ENCODE measurements at regions not wholly inside any gene's neighbourhood (a gene's known extent, or its start where the extent isn't known, plus 50 kb on each side); places are given as distances from the start of the nearest gene placed in this dataset.

DNA sequence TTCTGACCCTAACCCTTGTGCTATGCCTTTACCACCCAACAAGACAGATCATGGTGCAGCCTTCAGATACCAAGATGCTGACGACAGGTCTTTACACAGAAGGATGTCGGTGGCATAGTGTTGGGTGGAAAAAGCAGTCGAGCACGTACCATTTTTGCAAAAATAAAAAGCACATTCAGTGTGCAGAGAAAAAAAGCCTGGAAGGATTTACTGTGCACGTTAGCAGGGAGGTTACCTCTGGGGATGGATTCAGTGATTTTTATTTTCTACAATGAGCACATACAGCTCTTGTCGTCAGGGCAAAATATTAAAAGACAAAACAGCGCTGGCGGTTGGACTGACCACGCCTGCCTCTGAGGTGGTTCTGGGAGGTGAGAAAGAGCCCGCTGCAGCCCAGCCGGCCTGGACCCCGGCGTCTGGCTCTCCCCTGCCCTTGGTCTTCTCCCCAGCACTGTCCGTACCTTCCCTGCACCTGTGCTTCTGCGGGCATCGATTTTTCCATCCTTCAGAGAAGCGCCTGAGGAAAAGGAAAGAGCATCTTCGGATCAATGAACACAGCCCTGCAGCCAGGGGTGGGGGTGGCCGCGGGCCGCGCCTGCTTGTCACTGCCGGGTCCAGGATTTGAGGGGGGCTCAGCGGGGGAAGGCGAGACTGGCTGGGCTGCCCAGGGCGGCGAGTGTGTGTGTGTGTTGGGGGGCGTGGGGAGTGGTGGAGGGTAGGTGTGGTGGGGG, 200.0 kb upstream of the IER5L start:
- H3K27me3 ChIP-seq (replicated peaks; ENCODE audit: control insufficient read depth, insufficient read depth, low read length, poor library complexity, severe bottlenecking) = no peaks in the 10 kb centered on the region
- H3K4me1 ChIP-seq (ENCODE audit: control insufficient read depth, insufficient read depth, low read length, poor library complexity, severe bottlenecking) = peaks cover 4% of the 10 kb centered on the region
- no peaks in the 10 kb centered on the region for H3K9me3 ChIP-seq (ENCODE audit: control insufficient read depth, low read length)
- no peak overlapping the region for H3K4me3 ChIP-seq (ENCODE audit: insufficient read depth, low read depth, low read length, poor library complexity, severe bottlenecking)
- H3K36me3 ChIP-seq (ENCODE audit: control insufficient read depth, insufficient read depth, low read length) = no peaks in the 10 kb centered on the region
- no peak overlapping the region for H3K27ac ChIP-seq (ENCODE audit: insufficient read depth, low read length, poor library complexity, severe bottlenecking)
- DNase-seq = no peak

DNA sequence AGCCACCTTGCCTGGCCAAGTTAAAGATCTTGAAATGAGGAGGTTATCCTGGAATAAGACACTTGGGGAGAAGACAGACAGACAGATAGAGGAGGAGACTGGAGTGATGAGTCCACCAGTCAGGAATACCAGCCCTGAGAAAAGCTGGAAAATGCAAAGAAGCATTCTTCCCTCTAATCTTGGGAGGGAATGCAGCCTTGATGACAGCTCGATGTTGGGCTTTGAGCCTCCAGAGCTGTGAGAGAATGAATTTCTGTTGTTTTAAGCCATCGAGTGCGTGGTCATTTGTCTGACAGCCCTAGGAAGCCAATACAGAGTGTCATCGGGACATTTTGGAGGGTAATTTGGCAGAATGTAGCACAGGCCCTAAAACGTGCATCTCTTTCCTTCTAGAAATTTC, 199.1 kb upstream of the IER5L start:
- Histone ChIP-seq H3K4me1 (ENCODE audit: control insufficient read depth, insufficient read depth, low read length, poor library complexity, severe bottlenecking) (no peaks in the 10 kb centered on the region), H3K4me3 (ENCODE audit: insufficient read depth, low read depth, low read length, poor library complexity, severe bottlenecking) (no peak overlapping the region), H3K36me3 (ENCODE audit: control insufficient read depth, insufficient read depth, low read length) (no peaks in the 10 kb centered on the region), H3K27me3 (replicated peaks; ENCODE audit: control insufficient read depth, insufficient read depth, low read length, poor library complexity, severe bottlenecking) (no peaks in the 10 kb centered on the region), H3K27ac (ENCODE audit: insufficient read depth, low read length, poor library complexity, severe bottlenecking) (no peak overlapping the region), H3K9me3 (ENCODE audit: control insufficient read depth, low read length) (no peaks in the 10 kb centered on the region)
- no peak for DNase-seq

DNA sequence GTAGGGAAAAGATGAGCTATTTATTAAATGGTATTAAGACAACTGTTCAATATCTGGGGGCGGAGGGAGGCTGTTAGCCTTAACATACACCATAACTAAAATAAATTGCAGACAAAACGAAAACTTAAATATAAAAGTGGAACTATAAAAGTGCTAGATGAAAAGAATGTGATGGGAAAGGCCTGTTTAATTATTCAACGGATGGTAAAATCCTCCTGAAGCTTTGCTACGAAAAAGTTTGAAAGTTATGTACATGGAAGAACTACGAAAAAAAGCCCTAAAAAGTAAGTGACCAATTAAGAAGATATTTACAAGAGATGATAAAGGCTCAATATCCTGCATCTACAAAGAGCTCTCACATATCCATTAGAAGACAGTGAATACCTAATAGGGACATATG, 197.8 kb upstream of the IER5L start:
- no peak overlapping the region for H3K27ac ChIP-seq (ENCODE audit: insufficient read depth, low read length, poor library complexity, severe bottlenecking)
- no peaks in the 10 kb centered on the region for H3K4me1 ChIP-seq (ENCODE audit: control insufficient read depth, insufficient read depth, low read length, poor library complexity, severe bottlenecking)
- H3K9me3 ChIP-seq (ENCODE audit: control insufficient read depth, low read length) = no peaks in the 10 kb centered on the region
- no peaks in the 10 kb centered on the region for H3K27me3 ChIP-seq (replicated peaks; ENCODE audit: control insufficient read depth, insufficient read depth, low read length, poor library complexity, severe bottlenecking)
- no peak for DNase-seq
- no peaks in the 10 kb centered on the region for H3K36me3 ChIP-seq (ENCODE audit: control insufficient read depth, insufficient read depth, low read length)
- H3K4me3 ChIP-seq (ENCODE audit: insufficient read depth, low read depth, low read length, poor library complexity, severe bottlenecking) = no peak overlapping the region

DNA sequence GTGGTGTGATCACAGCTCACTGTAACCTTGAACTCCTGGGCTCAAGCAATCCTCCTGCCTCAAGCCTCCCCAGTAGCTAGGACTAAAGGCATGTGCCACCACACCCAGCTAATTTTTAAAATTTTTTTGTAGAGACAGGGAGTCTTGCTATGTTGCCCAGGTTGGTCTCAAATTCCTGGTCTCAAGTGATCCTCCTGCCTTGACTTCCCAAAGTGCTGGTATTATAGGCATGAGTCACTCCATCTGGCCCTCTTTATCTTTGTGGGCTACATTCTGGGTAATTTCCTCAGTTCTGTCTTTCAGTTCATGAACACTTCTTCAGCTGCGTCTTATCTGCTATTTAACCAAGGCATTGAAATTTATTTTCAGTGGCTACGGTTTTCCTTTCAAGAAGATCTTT, 196.6 kb upstream of the IER5L start:
- Histone ChIP-seq H3K27me3 (replicated peaks; ENCODE audit: control insufficient read depth, insufficient read depth, low read length, poor library complexity, severe bottlenecking) (no peaks in the 10 kb centered on the region), H3K9me3 (ENCODE audit: control insufficient read depth, low read length) (no peaks in the 10 kb centered on the region), H3K4me3 (ENCODE audit: insufficient read depth, low read depth, low read length, poor library complexity, severe bottlenecking) (no peak overlapping the region), H3K27ac (ENCODE audit: insufficient read depth, low read length, poor library complexity, severe bottlenecking) (no peak overlapping the region), H3K4me1 (ENCODE audit: control insufficient read depth, insufficient read depth, low read length, poor library complexity, severe bottlenecking) (no peaks in the 10 kb centered on the region), H3K36me3 (ENCODE audit: control insufficient read depth, insufficient read depth, low read length) (no peaks in the 10 kb centered on the region)
- no peak for DNase-seq

DNA sequence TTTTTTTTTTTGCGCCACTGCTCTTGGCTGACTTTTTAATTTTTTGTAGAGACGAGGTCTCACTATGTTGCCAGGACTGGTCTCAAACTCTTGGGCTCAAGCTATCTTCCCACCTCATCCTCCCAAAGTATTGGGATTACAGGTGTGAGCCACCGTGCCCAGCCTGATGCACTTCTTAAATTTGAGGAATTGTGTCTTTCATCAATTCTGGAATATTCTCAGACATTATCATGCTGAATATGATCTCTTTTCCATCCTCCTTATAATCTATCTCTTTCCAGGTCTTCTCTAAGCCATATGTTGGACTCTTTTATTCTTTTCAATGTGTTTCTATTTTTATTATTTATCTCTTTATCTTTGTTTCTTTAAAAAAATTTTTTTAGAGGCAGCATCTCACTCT, 196.2 kb upstream of the IER5L start:
- no peak for DNase-seq
- no peaks in the 10 kb centered on the region for H3K36me3 ChIP-seq (ENCODE audit: control insufficient read depth, insufficient read depth, low read length)

DNA sequence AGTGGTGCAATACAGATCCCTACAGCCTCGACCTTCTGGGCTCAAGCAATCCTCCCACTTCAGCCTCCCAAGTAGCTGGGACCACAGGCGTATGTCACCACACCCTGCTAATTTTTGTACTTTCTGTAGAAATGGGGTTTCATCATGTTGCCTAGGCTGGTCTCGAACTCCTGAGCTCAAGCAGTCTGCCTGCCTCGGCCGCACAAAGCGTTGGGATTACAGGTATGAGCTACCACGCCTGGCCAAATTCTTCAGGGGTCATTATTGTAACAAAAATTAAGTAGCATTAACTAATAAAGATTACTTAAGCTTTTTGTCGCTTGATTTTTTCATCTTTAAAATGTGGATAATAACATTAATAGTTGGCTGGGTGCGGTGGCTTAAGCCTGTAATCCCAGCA, 195.3 kb upstream of the IER5L start:
- no peak for DNase-seq
- H3K36me3 ChIP-seq (ENCODE audit: control insufficient read depth, insufficient read depth, low read length) = no peaks in the 10 kb centered on the region
- H3K4me3 ChIP-seq (ENCODE audit: insufficient read depth, low read depth, low read length, poor library complexity, severe bottlenecking) = no peak overlapping the region
- no peaks in the 10 kb centered on the region for H3K9me3 ChIP-seq (ENCODE audit: control insufficient read depth, low read length)
- no peak overlapping the region for H3K27ac ChIP-seq (ENCODE audit: insufficient read depth, low read length, poor library complexity, severe bottlenecking)
- no peaks in the 10 kb centered on the region for H3K27me3 ChIP-seq (replicated peaks; ENCODE audit: control insufficient read depth, insufficient read depth, low read length, poor library complexity, severe bottlenecking)
- no peaks in the 10 kb centered on the region for H3K4me1 ChIP-seq (ENCODE audit: control insufficient read depth, insufficient read depth, low read length, poor library complexity, severe bottlenecking)

More for the DNA sequence above, 196.2 kb upstream of the IER5L start:
- Histone ChIP-seq H3K27ac (ENCODE audit: insufficient read depth, low read length, poor library complexity, severe bottlenecking) (no peak overlapping the region), H3K27me3 (replicated peaks; ENCODE audit: control insufficient read depth, insufficient read depth, low read length, poor library complexity, severe bottlenecking) (no peaks in the 10 kb centered on the region), H3K4me1 (ENCODE audit: control insufficient read depth, insufficient read depth, low read length, poor library complexity, severe bottlenecking) (no peaks in the 10 kb centered on the region), H3K4me3 (ENCODE audit: insufficient read depth, low read depth, low read length, poor library complexity, severe bottlenecking) (no peak overlapping the region), H3K9me3 (ENCODE audit: control insufficient read depth, low read length) (no peaks in the 10 kb centered on the region)

DNA sequence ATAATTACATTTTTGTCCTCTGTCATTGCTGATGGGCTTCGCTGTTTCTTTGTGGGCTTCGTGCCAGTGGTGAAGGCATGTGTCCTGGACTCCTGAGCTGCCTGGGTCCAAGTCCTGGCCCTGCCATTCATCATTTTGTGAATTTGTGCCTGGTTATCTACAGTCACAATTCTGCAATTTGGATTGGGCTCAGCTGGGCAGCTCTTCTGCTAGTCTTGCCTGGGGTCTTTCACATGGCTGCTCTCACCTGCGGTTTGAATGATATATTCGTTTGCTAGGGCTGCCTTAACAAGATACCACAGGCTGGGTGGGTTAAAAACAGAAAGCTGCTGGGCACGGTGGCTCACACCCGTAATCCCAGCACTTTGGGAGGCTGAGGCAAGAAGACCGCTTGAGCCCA, 192.7 kb upstream of the IER5L start:
- Histone ChIP-seq H3K4me1 (ENCODE audit: control insufficient read depth, insufficient read depth, low read length, poor library complexity, severe bottlenecking) (no peaks in the 10 kb centered on the region), H3K9me3 (ENCODE audit: control insufficient read depth, low read length) (no peaks in the 10 kb centered on the region), H3K27me3 (replicated peaks; ENCODE audit: control insufficient read depth, insufficient read depth, low read length, poor library complexity, severe bottlenecking) (no peaks in the 10 kb centered on the region), H3K4me3 (ENCODE audit: insufficient read depth, low read depth, low read length, poor library complexity, severe bottlenecking) (no peak overlapping the region), H3K27ac (ENCODE audit: insufficient read depth, low read length, poor library complexity, severe bottlenecking) (no peak overlapping the region), H3K36me3 (ENCODE audit: control insufficient read depth, insufficient read depth, low read length) (no peaks in the 10 kb centered on the region)
- DNase-seq = no peak

DNA sequence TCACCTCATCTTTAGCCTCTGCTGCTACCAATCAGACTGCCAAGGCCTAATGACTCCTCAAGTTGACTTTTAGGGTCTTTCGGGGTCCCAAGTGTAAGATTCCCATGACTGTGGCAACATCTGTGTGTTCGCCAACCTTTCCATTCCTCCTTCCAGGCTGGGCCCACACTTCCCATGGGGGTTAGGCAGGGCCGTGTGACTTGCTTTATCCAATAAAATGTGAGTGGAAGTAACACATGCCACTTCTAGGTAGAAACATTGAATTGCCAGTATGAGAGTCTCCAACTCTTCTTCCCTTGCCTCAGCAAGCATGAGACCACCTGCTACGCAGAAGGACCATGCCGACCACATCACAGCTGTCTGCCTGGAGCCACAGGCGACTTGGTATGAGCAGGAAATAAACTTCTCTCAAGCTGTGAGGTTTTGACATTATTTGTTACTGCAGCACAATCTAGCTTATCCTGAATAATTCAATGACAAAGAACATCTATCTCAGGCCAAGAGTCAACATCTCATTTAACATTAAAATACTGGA, 190.4 kb upstream of the IER5L start:
- DNase-seq = no peak
- Histone ChIP-seq H3K4me3 (ENCODE audit: insufficient read depth, low read depth, low read length, poor library complexity, severe bottlenecking) (no peak overlapping the region), H3K27me3 (replicated peaks; ENCODE audit: control insufficient read depth, insufficient read depth, low read length, poor library complexity, severe bottlenecking) (no peaks in the 10 kb centered on the region), H3K36me3 (ENCODE audit: control insufficient read depth, insufficient read depth, low read length) (no peaks in the 10 kb centered on the region), H3K4me1 (ENCODE audit: control insufficient read depth, insufficient read depth, low read length, poor library complexity, severe bottlenecking) (no peaks in the 10 kb centered on the region), H3K9me3 (ENCODE audit: control insufficient read depth, low read length) (no peaks in the 10 kb centered on the region), H3K27ac (ENCODE audit: insufficient read depth, low read length, poor library complexity, severe bottlenecking) (no peak overlapping the region)

DNA sequence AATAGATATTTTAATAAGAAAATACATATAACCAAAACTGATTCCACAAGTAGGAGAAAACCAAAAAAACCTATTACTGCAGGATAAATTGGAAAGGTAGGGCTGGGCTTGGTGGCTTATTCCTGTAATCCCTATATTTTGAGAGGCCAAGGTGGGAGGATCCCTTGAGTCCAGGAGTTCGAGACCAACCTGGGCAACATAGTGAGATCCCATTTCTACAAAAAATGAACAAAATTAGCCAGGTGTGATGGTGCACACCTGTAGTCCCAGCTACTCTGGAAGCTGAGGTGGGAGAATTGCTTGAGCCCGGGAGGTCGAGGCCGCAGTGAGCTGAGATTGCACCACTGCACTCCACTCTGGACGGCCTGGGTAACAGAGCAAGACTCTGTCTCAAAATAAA, 189.2 kb upstream of the IER5L start:
- Histone ChIP-seq H3K9me3 (ENCODE audit: control insufficient read depth, low read length) (no peaks in the 10 kb centered on the region), H3K36me3 (ENCODE audit: control insufficient read depth, insufficient read depth, low read length) (no peaks in the 10 kb centered on the region), H3K27me3 (replicated peaks; ENCODE audit: control insufficient read depth, insufficient read depth, low read length, poor library complexity, severe bottlenecking) (no peaks in the 10 kb centered on the region), H3K4me1 (ENCODE audit: control insufficient read depth, insufficient read depth, low read length, poor library complexity, severe bottlenecking) (no peaks in the 10 kb centered on the region), H3K27ac (ENCODE audit: insufficient read depth, low read length, poor library complexity, severe bottlenecking) (no peak overlapping the region), H3K4me3 (ENCODE audit: insufficient read depth, low read depth, low read length, poor library complexity, severe bottlenecking) (no peak overlapping the region)
- no peak for DNase-seq

DNA sequence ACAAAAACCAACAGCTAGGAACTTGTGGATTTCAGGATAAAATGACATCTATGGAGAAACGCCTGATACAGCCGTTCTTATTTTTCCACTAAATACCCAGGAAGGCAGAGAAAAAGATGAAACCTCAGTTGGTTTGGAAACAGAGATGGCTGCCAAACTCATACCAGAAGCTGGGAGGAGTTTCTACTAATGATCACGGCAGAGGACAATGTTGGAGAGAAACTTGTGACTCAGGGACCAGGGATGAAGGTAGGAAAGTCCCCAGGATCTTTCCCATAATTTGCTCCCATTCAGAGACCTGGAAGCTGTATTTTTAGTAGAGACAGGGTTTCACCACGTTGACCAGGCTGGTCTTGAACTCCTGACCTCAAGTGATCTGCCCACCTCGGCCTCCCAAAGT, 187.1 kb upstream of the IER5L start:
- Histone ChIP-seq H3K36me3 (ENCODE audit: control insufficient read depth, insufficient read depth, low read length) (no peaks in the 10 kb centered on the region), H3K27me3 (replicated peaks; ENCODE audit: control insufficient read depth, insufficient read depth, low read length, poor library complexity, severe bottlenecking) (no peaks in the 10 kb centered on the region), H3K9me3 (ENCODE audit: control insufficient read depth, low read length) (no peaks in the 10 kb centered on the region), H3K27ac (ENCODE audit: insufficient read depth, low read length, poor library complexity, severe bottlenecking) (no peak overlapping the region), H3K4me1 (ENCODE audit: control insufficient read depth, insufficient read depth, low read length, poor library complexity, severe bottlenecking) (no peaks in the 10 kb centered on the region), H3K4me3 (ENCODE audit: insufficient read depth, low read depth, low read length, poor library complexity, severe bottlenecking) (no peak overlapping the region)
- DNase-seq = no peak
